ENCODE measurements at regions not wholly inside any gene's neighbourhood (a gene's known extent, or its start where the extent isn't known, plus 50 kb on each side); places are given as distances from the start of the nearest gene placed in this dataset.

DNA sequence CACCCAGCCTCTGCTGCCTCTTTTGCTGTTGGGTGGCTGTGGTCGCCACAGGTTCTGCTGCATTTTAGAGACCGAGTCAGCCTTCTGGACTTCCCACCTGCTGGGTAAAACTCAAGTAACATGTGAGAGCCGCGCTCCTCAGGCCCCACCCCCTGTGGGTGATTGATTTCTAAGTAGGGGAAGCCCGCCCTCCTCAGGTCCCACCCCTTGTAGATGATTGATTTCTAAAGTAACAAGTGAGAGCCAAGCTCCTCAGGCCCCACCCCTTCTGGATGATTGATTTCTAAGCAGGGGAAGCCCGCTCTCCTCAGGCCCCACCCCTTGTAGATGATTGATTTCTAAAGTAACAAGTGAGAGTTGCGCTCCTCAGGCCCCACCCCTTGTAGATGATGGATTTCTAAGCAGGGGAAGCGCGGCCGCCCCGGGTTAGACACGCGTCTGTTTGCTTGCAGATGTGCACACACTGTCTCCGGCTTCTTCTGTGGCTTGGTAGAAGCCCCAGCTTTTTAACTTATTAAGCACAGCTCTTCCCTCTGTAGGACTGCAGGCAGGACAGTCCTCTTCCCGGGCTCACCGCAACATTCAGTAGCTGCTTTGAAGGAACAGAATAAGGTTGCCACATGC is 83.4 kb downstream of the FAM43A start:
- peak; percentile 98 for DNase-seq

- no peak for DNase-seq
Observed at GRCh38 chr3:194772241-194773000, 86.7 kb downstream of the FAM43A start.

DNA sequence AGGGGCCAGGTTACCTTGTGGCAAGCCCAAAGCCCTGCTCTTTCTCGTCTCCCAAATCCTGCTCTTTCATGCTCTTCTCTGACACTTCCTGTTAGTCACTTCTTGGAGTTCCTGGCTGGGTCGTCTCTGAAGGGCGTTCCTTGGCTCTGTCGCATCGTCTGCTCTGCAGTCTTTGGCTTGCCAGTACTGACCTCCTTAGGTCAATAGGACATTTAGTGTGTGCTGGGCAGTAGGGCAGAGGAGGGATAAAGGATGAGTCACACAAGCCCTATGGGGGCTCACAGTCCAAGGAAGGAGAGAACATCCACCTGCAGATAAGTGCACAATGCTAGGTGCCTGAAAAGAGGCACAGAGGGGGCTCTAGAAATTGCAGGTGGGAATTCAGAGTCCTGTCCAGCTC is 87.5 kb downstream of the FAM43A start:
- DNase-seq = no peak

DNA sequence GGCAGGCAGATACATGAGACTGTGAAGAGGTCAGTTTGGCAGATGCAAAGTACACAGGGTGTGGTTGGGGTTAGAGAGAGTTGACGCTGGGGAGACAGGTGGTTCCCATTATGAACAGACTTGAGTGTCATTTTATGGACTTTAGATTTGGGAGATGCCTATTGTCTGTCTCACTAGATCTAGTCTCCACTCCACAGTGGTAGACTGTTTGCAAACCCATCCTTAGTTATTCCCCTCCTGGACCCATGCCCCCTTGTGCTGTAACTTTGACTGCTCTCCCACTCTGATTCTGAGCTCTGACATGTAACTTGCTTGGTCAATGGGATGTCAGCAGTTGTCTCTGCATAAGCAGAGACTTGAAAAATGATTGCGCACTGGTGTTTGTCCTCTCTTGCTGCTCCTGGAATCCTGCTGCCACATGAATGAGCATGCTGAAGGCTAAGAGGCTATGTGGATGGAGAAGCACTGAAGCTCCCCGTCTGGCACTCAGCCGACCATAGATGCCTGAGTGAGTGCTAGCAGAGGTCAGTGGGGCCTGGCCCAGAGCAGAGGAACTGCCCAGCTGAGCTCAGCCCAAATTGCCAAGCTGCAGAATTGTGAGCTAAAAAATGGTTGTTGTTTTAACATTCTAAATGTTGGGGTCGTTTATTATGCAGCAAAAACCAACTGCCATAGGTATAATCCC is 88.2 kb downstream of the FAM43A start:
- DNase-seq = no peak

- no peak for DNase-seq
Observed at GRCh38 chr3:194775266-194775665, 89.6 kb downstream of the FAM43A start.

- no peak for DNase-seq
Observed at GRCh38 chr3:194775731-194776130, 90.0 kb downstream of the FAM43A start.

DNA sequence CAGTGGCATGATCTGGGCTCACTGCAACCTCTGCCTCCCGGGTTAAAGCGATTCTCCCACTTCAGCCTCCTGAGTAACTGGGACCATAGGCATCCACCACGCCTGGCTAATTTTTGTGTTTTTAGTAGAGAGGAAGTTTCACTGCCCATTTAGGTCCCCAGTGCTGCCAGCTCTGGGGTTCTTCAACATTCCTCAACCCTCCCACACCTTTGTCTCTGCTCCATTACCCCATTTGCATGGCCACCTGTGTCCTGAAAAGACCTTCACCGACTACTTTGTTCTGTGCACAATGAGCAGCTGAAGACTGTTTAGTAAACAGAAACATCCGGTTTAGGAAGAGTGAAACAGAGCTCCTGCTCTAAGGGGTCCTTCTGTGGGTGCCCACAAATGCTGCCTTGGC is 92.0 kb downstream of the FAM43A start:
- DNase-seq = no peak

DNA sequence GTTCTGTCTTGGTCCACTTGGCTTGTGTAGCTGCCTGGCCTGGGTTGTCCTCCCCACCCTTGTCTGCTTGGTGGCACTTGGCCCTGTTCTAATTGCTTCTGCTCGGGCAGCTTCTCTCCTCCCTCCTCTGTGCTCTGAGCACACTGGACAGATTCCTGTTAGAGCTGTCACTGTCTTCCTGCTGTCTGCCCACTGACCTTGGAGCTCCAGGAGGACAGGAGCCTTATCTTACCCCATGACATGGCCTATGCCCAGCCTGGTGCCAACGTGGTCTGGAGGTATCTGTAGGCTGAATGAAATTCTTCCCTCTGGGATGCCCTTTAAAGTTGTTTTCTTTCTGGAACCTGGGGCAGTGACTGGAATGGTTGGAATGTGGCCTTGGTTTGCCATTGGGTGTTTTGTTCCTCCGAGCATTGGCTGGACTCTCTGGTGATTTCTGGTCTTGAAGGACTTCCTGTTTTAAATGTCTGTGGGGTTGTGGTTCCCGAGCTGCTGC is 94.1 kb downstream of the FAM43A start:
- DNase-seq = no peak

DNA sequence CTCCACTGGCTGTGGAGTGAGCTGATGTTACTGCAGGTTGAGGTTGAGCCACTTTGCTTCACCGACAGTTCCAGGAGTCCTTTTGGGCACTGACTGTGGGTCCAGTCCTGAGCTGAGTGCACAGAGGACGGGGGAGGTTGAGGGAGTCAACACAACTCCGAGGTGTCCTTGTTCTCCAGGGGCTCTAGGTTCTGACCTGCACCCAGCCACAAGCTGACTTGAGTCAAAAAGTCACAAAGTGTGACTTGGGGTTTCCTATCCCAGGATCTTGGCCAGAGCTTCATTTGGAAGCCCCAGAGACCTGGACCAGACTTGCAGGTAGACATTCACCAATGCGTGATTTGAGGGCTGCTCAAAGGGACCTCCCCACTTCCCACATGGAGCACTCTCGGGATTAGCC is 95.0 kb downstream of the FAM43A start:
- no peak for DNase-seq

- no peak for DNase-seq
Observed at GRCh38 chr3:194781617-194782016, 95.9 kb downstream of the FAM43A start.

- DNase-seq = no peak
Observed at GRCh38 chr3:194782698-194783404, 97.2 kb downstream of the FAM43A start.

GRCh38 chr3:194784361-194784760 is 98.7 kb downstream of the FAM43A start:
- DNase-seq = no peak

DNA sequence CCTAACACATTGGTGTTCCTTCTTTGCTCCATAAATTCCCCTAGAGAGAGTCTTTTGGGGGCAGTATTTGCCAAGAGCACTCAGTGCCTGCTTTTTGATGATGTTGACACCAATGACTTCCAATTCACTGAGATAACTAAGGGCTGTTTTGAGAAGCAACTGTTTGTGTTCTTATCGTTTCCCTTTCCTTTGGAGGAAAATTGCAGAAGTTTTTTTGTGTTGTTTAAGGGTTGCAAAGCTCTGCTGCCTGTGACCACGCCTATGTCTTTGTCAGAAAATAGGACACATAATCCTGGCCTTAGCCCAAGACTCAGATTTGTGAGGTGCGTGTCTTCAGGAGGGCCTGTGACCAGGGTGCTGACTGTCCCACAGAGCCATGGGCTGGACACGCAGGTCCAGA is 99.6 kb downstream of the FAM43A start:
- DNase-seq = no peak

GRCh38 chr3:194787072-194787471 is 101.4 kb downstream of the FAM43A start:
- no peak for DNase-seq

- no peak for DNase-seq
Observed at GRCh38 chr3:194787650-194788049, 102.0 kb downstream of the FAM43A start.

GRCh38 chr3:194792368-194792767 is 106.7 kb downstream of the FAM43A start:
- DNase-seq = no peak

- no peak for DNase-seq
Observed at GRCh38 chr3:194797555-194798250, 112.0 kb downstream of the FAM43A start.

GRCh38 chr3:194798486-194798885 is 112.8 kb downstream of the FAM43A start:
- DNase-seq = no peak

DNA sequence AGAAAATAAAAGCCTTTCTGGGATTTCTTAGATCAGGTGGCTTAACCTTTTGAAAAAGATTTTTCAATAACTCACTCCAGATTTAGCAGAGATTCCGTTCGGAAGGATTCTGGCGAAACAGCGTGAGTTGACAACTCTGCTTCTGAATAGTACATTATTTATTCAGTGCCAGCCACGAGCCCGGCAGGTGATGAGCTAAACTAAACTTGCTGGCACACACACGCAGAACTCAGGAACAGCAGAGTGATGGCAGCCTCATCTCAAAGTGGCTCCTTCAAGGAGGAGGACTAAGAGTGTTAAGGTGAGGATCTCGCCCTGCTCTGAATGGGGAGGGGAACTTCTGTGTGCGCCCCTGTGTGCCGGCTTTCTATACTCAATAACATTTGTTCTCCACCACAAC is 114.3 kb downstream of the FAM43A start:
- DNase-seq = no peak

- DNase-seq = no peak
Observed at GRCh38 chr3:194801461-194802432, 116.1 kb downstream of the FAM43A start.

DNA sequence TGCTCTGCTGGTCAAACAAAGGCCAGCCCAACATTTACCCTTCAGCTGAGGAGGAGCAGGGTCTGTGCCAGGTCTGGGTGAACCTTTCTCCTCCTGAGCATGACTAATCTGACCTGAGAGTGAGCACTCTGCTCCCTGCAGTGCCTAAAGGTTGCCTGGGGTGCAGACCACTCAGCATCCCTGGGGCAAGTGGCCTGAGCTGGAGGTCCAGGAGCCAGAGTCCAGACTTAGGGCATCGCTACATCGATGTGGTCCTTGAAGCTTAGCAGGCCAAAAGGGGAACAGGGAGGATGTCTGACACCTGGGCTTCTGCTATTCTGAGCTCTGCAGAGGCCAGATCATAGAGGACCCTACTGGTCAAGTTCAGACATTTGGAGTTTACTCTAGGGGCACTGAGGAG is 119.1 kb downstream of the FAM43A start:
- DNase-seq = no peak

All from CD4-positive, alpha-beta T cell treated with Interleukin-4 for 1 hour (primary cell).